ENCODE measurements at regions not wholly inside any gene's neighbourhood (a gene's known extent, or its start where the extent isn't known, plus 50 kb on each side); places are given as distances from the start of the nearest gene placed in this dataset.

- DNase-seq (ENCODE audit: low read depth in 3 of 3): no peak
Measured at GRCh38 chr2:43107679-43108078, 118.7 kb downstream of the ZFP36L2 start.

GRCh38 chr2:43106559-43107527, 119.6 kb downstream of the ZFP36L2 start:
- DNase-seq (ENCODE audit: low read depth in 3 of 3): no peak

GRCh38 chr2:43105586-43106558, 120.5 kb downstream of the ZFP36L2 start:
- no peak for DNase-seq (ENCODE audit: low read depth in 3 of 3)

- no peak for DNase-seq (ENCODE audit: low read depth in 3 of 3)
Measured at GRCh38 chr2:43104763-43105162, 121.6 kb downstream of the ZFP36L2 start.

- no peak for DNase-seq (ENCODE audit: low read depth in 3 of 3)
Measured at GRCh38 chr2:43104106-43104505, 122.3 kb downstream of the ZFP36L2 start.

- no peak for DNase-seq (ENCODE audit: low read depth in 3 of 3)
Measured at GRCh38 chr2:43103093-43103404, 123.4 kb downstream of the ZFP36L2 start.

- DNase-seq (ENCODE audit: low read depth in 3 of 3): no peak
Measured at GRCh38 chr2:43102366-43103092, 123.9 kb downstream of the ZFP36L2 start.

- no peak for DNase-seq (ENCODE audit: low read depth in 3 of 3)
Measured at GRCh38 chr2:43101751-43102150, 124.7 kb downstream of the ZFP36L2 start.

- DNase-seq (ENCODE audit: low read depth in 3 of 3): no peak
Measured at GRCh38 chr2:43100883-43101662, 125.3 kb downstream of the ZFP36L2 start.

GRCh38 chr2:43100362-43100882, 126.0 kb downstream of the ZFP36L2 start:
- DNase-seq (ENCODE audit: low read depth in 3 of 3): no peak

GRCh38 chr2:43099797-43100196, 126.6 kb downstream of the ZFP36L2 start:
- no peak for DNase-seq (ENCODE audit: low read depth in 3 of 3)

GRCh38 chr2:43098539-43098938, 127.9 kb downstream of the ZFP36L2 start:
- DNase-seq (ENCODE audit: low read depth in 3 of 3): no peak

- DNase-seq (ENCODE audit: low read depth in 3 of 3): no peak
Measured at GRCh38 chr2:43097644-43098408, 128.6 kb downstream of the ZFP36L2 start.

- DNase-seq (ENCODE audit: low read depth in 3 of 3): no peak
Measured at GRCh38 chr2:43095533-43096295, 130.7 kb downstream of the ZFP36L2 start.

- DNase-seq (ENCODE audit: low read depth in 3 of 3): no peak
Measured at GRCh38 chr2:43092520-43093179, 133.8 kb downstream of the ZFP36L2 start.

- no peak for DNase-seq (ENCODE audit: low read depth in 3 of 3)
Measured at GRCh38 chr2:43090317-43090716, 136.1 kb downstream of the ZFP36L2 start.

GRCh38 chr2:43088143-43089073, 138.0 kb downstream of the ZFP36L2 start:
- DNase-seq (ENCODE audit: low read depth in 3 of 3): no peak

- no peak for DNase-seq (ENCODE audit: low read depth in 3 of 3)
Measured at GRCh38 chr2:43087413-43087812, 139.0 kb downstream of the ZFP36L2 start.
